Activated T-cell treated with anti-CD3 and anti-CD28 coated beads, Interleukin-2, amount 50 U/mL, for 1 hour (primary cell): ENCODE measurements at regions not wholly inside any gene's neighbourhood (a gene's known extent, or its start where the extent isn't known, plus 50 kb on each side); places are given as distances from the start of the nearest gene placed in this dataset.

Experiments
- DNase-seq: peaks from one replicate; pipeline ENCODE4 v3.0.0-alpha.2; 2020

GRCh38 chr14:61953602-61954001 is 191.4 kb downstream of the SNAPC1 start:
- DNase-seq, result no peak

DNA sequence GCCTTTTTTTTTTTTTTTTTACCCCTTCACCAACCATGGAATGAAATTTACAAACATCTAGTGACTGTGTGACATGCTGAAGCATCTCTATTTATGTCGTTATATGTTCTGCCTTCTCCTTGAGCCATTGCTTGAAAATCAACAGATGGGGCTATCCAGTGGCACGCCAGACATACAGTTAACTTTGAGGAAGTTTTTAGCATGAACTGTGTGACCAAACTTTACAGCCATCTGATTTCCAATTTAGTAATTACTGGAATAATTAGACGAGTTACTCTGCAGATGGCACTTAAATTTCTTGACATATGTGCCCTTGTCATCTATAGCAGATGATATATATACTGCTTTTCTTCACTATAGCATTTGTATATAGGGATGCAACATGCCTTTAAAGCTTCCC is 192.1 kb downstream of the SNAPC1 start:
- DNase-seq, result no peak

DNA sequence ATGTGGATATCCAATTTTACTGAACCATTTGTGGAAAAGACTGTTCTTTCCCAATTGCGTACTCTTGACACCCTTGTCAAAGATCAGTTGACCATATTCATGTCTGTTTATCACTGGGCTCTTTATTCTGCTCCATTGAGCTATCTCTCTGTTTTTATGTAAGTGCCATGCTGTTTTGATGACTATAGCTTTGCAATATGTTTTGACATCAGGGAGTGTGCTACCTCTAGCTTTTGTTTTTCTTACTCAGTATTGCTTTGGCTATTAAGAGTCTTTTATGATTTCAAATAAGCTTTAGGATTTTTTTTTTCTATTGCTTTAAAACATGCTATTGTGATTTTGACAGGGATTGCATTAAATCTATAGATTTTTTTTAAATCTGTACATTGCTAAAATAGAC is 194.3 kb downstream of the SNAPC1 start:
- DNase-seq, result no peak

DNA sequence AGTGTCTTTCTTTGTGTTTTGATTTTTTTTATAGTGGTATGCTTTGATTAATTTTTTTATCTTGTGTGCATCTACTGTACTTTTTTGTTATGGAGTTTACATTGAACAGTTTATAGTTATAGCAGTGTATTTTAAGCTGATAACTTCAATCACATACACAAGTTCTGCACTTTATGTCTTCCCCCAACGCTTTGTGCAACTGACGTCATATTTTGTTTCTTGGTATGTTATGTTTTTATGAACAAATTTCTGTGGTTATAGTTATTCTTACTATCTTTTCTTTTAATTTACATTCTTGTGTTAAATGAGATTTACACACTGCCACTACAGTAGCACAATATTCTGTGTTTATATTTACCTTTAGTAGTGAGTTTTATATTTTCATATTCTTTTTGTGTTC is 197.1 kb downstream of the SNAPC1 start:
- DNase-seq, result no peak

- DNase-seq, result no peak
These were observed 199.1 kb downstream of the SNAPC1 start for GRCh38 chr14:61961369-61961768.

DNA sequence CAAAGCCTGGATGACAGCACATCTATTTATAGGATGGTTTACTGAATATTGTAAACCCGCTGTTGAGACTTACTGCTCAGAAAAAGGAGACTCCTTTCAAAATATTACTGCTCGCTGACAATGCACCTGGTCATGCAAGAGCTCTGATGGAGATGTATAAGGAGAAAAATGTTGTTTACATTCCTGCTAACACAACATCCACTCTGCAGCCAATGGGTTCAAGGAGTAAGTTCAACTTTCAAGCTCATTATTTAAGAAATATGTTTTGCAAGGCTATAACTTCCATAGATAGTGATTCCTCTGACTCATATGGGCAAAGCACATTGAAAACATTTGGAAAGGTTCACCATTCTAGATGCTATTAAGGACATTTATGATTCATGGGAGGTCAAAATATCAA is 201.7 kb downstream of the SNAPC1 start:
- DNase-seq, result no peak

GRCh38 chr14:61965030-61965745 is 203.0 kb downstream of the SNAPC1 start:
- DNase-seq, result no peak

DNA sequence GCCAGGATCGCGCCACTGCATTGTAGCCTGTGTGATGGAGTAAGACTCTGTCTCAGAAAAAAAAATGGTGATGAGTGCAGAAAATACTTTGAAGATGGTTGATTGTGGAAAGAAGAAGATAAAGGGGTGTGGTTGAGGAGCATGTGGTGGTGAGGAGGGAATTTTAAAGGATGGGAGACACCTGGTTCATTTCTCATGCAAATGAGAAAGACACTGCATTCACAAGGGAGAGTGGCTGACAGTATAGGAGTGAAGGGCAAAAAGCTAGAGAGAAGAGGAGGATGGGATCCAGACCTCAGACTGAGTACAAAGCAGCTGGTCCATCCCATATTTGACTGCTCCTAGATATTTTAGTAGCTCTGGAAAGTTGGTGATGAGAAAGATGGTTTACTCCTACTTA is 206.0 kb downstream of the SNAPC1 start:
- no peak for DNase-seq

DNA sequence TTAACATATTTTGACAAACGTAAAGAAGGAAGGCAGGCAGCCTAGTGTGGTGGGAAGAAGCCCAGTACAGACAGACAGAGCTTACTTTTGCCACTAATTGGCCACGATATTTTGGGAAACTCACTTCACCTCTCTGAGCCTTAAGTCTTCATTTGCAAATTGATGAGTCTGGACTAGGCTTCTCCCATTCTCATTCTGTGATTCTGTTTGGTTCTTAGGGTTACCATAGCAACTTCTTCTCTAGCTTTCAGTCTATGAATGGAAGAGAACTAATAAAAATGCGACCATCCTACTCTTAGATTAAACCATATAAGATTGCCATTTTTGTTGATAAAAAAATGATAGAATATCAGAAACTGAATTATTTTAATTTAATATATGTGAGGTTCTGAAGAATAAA is 210.5 kb downstream of the SNAPC1 start:
- no peak for DNase-seq

DNA sequence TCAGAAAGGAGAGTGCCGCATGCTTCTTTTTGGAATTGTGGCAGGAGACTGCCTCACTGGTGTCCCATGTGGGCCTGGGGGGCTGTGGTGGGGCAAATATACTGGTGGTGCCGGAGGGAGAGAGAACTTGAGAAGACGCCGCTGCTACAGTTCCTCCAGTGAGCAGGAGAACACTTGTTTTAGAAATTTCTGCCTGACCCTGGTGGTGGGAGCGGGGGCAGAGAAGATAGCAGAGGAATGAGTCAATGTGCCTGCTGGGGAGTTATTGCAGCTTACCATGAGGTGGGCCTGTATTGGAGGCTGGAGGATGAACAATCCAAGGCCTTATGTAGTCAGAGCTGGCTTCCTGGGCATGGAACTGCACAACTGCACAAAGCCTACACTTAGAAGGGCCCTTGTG is 211.8 kb downstream of the SNAPC1 start:
- DNase-seq, result no peak

DNA sequence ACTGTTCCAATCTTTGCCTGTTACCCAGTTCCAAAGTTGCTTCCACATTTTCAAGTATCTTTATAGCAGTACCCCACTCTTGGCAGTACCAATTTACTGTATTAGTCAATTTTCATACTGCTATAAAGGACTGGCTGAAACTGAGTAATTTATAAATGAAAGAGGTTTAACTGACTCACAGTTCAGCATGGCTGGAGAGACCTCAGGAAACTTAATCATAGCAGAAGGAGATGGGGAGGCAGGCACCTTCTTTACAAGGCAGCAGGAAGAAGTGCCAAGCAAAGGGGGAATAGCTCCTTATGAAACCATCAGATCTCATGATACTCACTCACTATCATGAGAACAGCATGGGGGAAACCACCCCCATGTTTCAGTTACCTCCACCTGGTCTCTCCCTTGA is 215.0 kb downstream of the SNAPC1 start:
- DNase-seq, result no peak

- no peak for DNase-seq
These were observed 226.0 kb downstream of the SNAPC1 start for GRCh38 chr14:61988240-61988639.

- no peak for DNase-seq
These were observed 229.9 kb downstream of the SNAPC1 start for GRCh38 chr14:61992139-61992538.

DNA sequence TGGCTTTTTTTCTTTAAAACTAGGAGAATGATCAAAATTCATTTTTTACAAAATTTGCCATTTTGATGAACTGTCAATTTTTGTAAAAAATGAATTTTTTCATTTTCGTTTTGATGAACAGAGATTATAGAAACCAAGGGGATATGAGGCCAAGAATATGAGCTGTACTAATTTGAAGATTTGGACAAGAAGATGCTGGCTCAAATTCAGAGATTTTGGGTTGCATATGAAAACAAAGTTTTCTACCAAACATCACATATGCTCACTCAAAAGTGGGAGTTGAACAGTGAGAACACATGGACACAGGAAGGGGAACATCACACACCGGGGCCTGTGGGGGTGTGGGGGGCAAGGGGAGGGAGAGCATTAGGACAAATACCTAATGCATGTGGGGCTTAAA is 230.7 kb downstream of the SNAPC1 start:
- no peak for DNase-seq

GRCh38 chr14:61994589-61994988 is 232.4 kb downstream of the SNAPC1 start:
- DNase-seq, result no peak

DNA sequence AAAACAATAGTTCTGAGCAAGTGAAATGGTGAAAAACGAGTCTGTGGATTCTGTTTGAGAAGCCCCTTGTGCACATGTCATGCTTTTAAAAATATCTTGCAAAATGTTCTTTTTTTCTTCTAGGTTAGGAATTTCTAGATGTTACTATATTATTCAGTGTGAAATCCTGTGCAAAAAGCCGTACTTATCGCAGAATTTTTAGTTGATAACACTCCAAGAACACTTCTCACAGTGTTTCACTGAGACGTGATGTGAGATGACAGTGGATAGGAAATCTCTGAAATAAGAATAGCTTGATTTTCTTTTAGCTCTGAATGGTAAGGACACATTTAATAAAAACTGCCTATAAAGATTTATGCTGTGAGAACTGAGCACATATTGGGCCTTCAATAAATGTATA is 234.5 kb downstream of the SNAPC1 start:
- no peak for DNase-seq

- no peak for DNase-seq
These were observed 234.9 kb downstream of the SNAPC1 start for GRCh38 chr14:61997161-61997560.

DNA sequence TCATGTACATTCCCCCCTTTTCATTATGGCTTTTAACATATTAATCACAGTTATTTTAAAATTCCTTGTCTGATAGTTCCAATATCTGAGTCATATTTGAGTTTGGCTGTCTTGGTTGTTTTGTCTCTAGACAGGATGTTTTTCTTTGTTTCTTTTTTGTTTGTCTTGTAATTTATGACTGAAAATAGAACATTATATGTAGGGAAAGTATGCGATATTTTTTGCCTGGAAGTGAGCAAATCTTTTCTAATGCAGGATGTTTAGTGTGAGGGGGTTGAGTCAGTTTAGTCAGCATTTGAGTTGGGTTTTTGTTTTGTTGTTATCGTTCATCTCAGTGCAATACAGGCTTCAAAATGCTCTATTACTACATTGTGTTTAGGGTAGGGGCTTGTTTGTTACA is 239.7 kb downstream of the SNAPC1 start:
- DNase-seq, result no peak

DNA sequence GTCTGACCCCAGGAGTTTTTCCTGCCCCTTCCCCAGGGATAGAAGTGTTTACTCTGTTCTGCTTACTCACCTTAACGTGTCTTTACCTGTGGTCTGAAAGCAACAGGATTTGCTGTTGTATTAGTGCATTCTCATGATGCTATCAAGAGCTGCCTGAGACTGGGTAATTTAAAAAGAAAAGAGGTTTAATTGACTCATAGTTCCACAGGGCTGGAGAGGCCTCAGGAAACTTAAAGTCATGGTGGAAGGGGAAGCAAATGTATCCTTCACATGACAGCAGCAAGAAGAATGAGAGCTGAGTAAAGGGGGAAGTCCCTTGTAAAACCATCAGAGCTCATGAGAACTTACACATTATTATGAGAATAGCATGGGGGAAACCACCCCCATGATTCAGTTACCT is 240.4 kb downstream of the SNAPC1 start:
- no peak for DNase-seq

GRCh38 chr14:62003701-62004100 is 241.5 kb downstream of the SNAPC1 start:
- no peak for DNase-seq

DNA sequence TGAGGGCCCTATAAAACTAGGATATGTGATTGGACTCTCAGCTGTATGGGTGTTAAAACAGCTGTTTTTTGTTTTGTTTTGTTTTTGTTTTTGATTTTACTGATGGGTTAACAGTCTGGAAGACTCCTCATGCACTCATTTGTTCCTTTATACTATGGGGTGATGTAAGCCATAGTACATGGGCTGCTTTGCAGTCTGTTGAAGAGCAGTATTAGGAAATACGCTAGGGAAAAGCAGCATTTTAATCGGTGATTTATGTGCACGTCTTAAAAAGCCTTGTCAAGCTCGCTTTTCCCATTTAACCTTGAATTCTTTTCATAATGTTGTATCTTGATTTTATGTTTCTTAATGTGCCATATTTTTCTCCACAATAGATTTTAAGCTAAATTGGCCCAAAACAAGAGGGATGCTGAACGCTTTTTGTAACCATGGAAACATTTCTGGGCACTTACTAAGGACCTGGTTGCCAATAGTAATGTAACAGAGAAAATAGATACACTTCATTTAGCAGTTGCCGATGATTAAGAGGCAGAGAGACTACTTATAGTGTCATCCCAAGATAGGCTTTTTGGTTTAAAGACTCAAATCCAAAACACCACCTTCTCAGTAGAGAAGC is 244.0 kb downstream of the SNAPC1 start:
- no peak for DNase-seq

DNA sequence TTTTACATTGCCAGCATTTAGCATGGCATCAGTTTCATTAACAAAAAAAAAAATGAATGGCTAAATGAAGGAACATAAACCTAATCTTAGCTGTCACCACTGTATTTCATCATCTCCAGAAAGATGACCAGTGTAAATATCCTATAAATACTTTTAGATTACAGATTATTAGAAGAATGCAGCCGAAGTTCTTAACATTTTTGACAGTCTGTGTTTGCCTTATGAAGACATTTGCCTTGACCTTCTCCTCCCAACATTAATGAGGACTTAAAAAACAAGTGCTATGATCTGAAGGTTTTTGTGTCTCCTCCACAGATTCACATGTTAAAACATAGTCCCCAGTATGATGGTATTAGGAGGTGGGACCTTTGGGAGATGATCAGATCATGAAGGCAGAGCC is 253.0 kb downstream of the SNAPC1 start:
- DNase-seq, result no peak

DNA sequence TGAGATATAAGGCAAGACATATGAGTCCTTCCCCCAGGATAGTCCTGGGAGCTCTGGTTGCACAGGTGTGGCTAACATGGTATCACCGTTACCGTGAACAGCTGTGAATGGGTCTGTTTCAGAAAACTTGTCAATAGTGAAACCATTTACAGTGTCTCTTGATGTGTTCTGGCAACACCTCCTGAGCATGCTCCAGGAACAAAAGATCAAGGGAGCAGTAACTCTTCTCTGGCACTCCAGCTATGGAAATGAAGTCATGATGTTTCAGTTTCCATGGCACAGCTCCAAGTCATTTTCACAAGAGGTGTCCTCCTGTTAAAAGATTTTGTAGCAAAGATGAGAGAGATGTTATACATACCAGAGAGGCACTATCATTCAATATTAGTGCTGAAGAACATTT is 253.7 kb downstream of the SNAPC1 start:
- DNase-seq, result no peak

GRCh38 chr14:62017651-62018230 is 255.5 kb downstream of the SNAPC1 start:
- no peak for DNase-seq

DNA sequence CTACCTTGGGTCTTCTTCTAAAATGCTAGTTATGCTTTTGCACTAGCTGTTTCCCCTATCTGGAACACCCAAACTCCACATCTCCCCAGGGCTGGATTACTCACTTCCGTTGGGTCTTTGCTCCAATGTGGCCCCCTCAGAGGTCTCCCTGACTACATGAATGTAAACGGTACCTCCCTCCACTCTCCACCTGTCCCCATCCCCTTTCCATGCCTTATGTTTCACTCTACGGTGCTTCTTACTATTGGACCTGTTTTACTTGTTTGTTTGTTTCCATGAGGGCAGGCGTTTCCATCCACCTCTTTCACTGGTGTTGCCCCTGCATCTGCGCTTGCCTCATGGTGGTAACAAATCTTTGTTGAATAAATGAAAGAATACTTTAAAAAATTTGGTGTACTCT is 256.4 kb downstream of the SNAPC1 start:
- DNase-seq, result no peak
